Breast epithelium (tissue), 3 donors: ENCODE measurements at regions not wholly inside any gene's neighbourhood (a gene's known extent, or its start where the extent isn't known, plus 50 kb on each side); places are given as distances from the start of the nearest gene placed in this dataset.

Experiments
- POLR2A ChIP-seq: fragments of 450-650 bp; IDR thresholded peaks from one replicate; pipeline ENCODE4 v1.6.1; 2016; ENCODE audit warnings: antibody characterized with exemption, mild to moderate bottlenecking, moderate library complexity
- POLR2AphosphoS5 ChIP-seq, 3 donors: sonication (generic); formaldehyde crosslinking; IDR thresholded peaks; one replicate each; pipeline ENCODE4 v1.6.1; 2017; ENCODE audit warnings: antibody characterized with exemption in 3 of 3
- TF ChIP-seq, protein P1 (sequence below), 3 donors: fragments of 450-650 bp; IDR thresholded peaks; one replicate each; pipeline ENCODE4 v1.5.1; 2016 to 2017; ENCODE audit warnings: antibody characterized with exemption in 3 of 3, mild to moderate bottlenecking in 3 of 3, moderate library complexity in 3 of 3

GRCh38 chr16:80449392-80449791 is 91.4 kb upstream of the DYNLRB2 start:
- TF ChIP-seq, protein P1, sequence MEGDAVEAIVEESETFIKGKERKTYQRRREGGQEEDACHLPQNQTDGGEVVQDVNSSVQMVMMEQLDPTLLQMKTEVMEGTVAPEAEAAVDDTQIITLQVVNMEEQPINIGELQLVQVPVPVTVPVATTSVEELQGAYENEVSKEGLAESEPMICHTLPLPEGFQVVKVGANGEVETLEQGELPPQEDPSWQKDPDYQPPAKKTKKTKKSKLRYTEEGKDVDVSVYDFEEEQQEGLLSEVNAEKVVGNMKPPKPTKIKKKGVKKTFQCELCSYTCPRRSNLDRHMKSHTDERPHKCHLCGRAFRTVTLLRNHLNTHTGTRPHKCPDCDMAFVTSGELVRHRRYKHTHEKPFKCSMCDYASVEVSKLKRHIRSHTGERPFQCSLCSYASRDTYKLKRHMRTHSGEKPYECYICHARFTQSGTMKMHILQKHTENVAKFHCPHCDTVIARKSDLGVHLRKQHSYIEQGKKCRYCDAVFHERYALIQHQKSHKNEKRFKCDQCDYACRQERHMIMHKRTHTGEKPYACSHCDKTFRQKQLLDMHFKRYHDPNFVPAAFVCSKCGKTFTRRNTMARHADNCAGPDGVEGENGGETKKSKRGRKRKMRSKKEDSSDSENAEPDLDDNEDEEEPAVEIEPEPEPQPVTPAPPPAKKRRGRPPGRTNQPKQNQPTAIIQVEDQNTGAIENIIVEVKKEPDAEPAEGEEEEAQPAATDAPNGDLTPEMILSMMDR (IDR thresholded peaks at IDR 0.05): no peak
- no peak for TF ChIP-seq POLR2A
- TF ChIP-seq POLR2AphosphoS5 (IDR thresholded peaks at IDR 0.05): no peak
